ENCODE measurements at regions not wholly inside any gene's neighbourhood (a gene's known extent, or its start where the extent isn't known, plus 50 kb on each side); places are given as distances from the start of the nearest gene placed in this dataset.
"Not testable (repeated sequence)": the region's sequence is repeated elsewhere in the genome, so short reads cannot be mapped to it uniquely, and the experiment has no call there.

GRCh38 chr3:115284980-115285379 is 137.9 kb upstream of the ZBTB20 start:
- WGBS, 2 experiments (ENCODE audit: insufficient coverage in 2 of 2): 60% methylated on average over 1 of the region's 1 CpG; no CpG with 5 or more reads in 1 of the 2 experiments
- H3K27ac ChIP-seq (ENCODE audit: low read depth, low read length, severe bottlenecking): no peak overlapping the region

GRCh38 chr3:115286529-115287197 is 139.6 kb upstream of the ZBTB20 start:
- no peak overlapping the region for H3K4me3 ChIP-seq (ENCODE audit: extremely low read depth, insufficient read depth, low read length, poor library complexity, severe bottlenecking)
- no peak overlapping the region for H3K27ac ChIP-seq (ENCODE audit: low read depth, low read length, severe bottlenecking)
- no peaks in the 10 kb centered on the region for H3K36me3 ChIP-seq (ENCODE audit: control insufficient read depth, insufficient read depth, low read length)
- no peaks in the 10 kb centered on the region for H3K9me3 ChIP-seq (ENCODE audit: control insufficient read depth, low read length)
- H3K4me1 ChIP-seq (ENCODE audit: control insufficient read depth, insufficient read depth, low read length, poor library complexity, severe bottlenecking): no peaks in the 10 kb centered on the region
- WGBS, 2 experiments (ENCODE audit: insufficient coverage in 2 of 2): 74% methylated on average over 2 of the region's 2 CpGs; no CpG with 5 or more reads in 1 of the 2 experiments

More at GRCh38 chr3:115284980-115285379, 137.9 kb upstream of the ZBTB20 start:
- no peaks in the 10 kb centered on the region for H3K9me3 ChIP-seq (ENCODE audit: control insufficient read depth, low read length)
- no peaks in the 10 kb centered on the region for H3K4me1 ChIP-seq (ENCODE audit: control insufficient read depth, insufficient read depth, low read length, poor library complexity, severe bottlenecking)
- no peaks in the 10 kb centered on the region for H3K36me3 ChIP-seq (ENCODE audit: control insufficient read depth, insufficient read depth, low read length)
- no peak overlapping the region for H3K4me3 ChIP-seq (ENCODE audit: extremely low read depth, insufficient read depth, low read length, poor library complexity, severe bottlenecking)

GRCh38 chr3:115287198-115287597 is 140.1 kb upstream of the ZBTB20 start:
- Histone ChIP-seq H3K36me3 (ENCODE audit: control insufficient read depth, insufficient read depth, low read length) (no peaks in the 10 kb centered on the region), H3K4me1 (ENCODE audit: control insufficient read depth, insufficient read depth, low read length, poor library complexity, severe bottlenecking) (no peaks in the 10 kb centered on the region), H3K27ac (ENCODE audit: low read depth, low read length, severe bottlenecking) (no peak overlapping the region), H3K9me3 (ENCODE audit: control insufficient read depth, low read length) (no peaks in the 10 kb centered on the region), H3K4me3 (ENCODE audit: extremely low read depth, insufficient read depth, low read length, poor library complexity, severe bottlenecking) (no peak overlapping the region)
- WGBS, 2 experiments (ENCODE audit: insufficient coverage in 2 of 2): no CpG with 5 or more reads among the region's 2 CpGs

DNA sequence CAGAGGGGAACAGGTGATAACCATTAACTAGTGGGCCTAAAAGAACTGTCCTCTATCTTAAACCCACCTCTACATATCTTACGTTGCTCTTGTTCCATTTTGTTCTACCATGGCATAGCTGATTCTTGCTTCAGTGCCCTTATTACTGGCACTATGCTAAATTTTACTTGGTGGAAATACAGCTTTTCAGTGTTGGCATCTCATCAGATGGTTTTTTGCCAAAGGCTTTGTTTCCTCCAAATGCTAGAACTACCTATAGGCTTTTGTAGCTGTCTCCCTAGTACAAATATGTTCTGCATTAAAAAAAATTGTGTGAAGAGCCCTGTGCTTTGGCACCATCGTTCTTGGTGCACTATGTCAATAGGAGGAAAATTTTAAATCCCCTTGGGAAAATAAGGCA is 145.0 kb upstream of the ZBTB20 start:
- Histone ChIP-seq H3K36me3 (ENCODE audit: control insufficient read depth, insufficient read depth, low read length) (no peaks in the 10 kb centered on the region), H3K27ac (ENCODE audit: low read depth, low read length, severe bottlenecking) (no peak overlapping the region), H3K4me3 (ENCODE audit: extremely low read depth, insufficient read depth, low read length, poor library complexity, severe bottlenecking) (no peak overlapping the region), H3K4me1 (ENCODE audit: control insufficient read depth, insufficient read depth, low read length, poor library complexity, severe bottlenecking) (no peaks in the 10 kb centered on the region), H3K9me3 (ENCODE audit: control insufficient read depth, low read length) (no peaks in the 10 kb centered on the region)
- 96 to 100% methylated on average over 2 of the region's 2 CpGs for WGBS, 2 experiments (ENCODE audit: insufficient coverage in 2 of 2)

DNA sequence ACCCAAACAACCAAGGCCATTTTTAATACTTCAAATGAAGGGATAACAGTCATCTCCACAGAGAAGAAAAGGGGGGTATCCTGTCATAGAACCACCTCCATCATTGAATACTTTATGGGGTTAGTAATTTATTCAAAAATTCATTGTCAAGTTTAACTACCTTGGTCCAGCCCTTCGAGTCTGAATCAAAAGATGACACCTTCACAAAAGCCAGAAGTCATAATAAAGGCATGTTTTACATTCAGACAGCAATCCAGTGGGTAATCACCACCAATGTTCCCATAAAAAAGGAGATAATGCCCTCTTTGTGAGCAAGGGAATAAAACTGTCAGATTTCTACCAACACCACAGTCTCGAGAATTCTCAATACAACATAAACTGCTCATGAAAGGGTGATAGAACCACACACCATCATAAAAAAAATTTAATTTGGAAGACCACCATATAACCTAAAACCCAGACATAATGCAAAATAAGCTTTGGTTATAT is 145.6 kb upstream of the ZBTB20 start:
- WGBS, 2 experiments (ENCODE audit: insufficient coverage in 2 of 2): 83 to 100% methylated on average over 1 of the region's 2 CpGs
- Histone ChIP-seq H3K4me3 (ENCODE audit: extremely low read depth, insufficient read depth, low read length, poor library complexity, severe bottlenecking) (no peak overlapping the region), H3K27ac (ENCODE audit: low read depth, low read length, severe bottlenecking) (no peak overlapping the region), H3K36me3 (ENCODE audit: control insufficient read depth, insufficient read depth, low read length) (no peaks in the 10 kb centered on the region), H3K9me3 (ENCODE audit: control insufficient read depth, low read length) (no peaks in the 10 kb centered on the region), H3K4me1 (ENCODE audit: control insufficient read depth, insufficient read depth, low read length, poor library complexity, severe bottlenecking) (no peaks in the 10 kb centered on the region)

- no CpG with 5 or more reads among the region's 1 CpG for WGBS, 2 experiments (ENCODE audit: insufficient coverage in 2 of 2)
- H3K4me3 ChIP-seq (ENCODE audit: extremely low read depth, insufficient read depth, low read length, poor library complexity, severe bottlenecking): no peak overlapping the region
- H3K4me1 ChIP-seq (ENCODE audit: control insufficient read depth, insufficient read depth, low read length, poor library complexity, severe bottlenecking): no peaks in the 10 kb centered on the region
- no peak overlapping the region for H3K27ac ChIP-seq (ENCODE audit: low read depth, low read length, severe bottlenecking)
- H3K9me3 ChIP-seq (ENCODE audit: control insufficient read depth, low read length): no peaks in the 10 kb centered on the region
- H3K36me3 ChIP-seq (ENCODE audit: control insufficient read depth, insufficient read depth, low read length): no peaks in the 10 kb centered on the region
These were observed 146.2 kb upstream of the ZBTB20 start for GRCh38 chr3:115293321-115293720.

DNA sequence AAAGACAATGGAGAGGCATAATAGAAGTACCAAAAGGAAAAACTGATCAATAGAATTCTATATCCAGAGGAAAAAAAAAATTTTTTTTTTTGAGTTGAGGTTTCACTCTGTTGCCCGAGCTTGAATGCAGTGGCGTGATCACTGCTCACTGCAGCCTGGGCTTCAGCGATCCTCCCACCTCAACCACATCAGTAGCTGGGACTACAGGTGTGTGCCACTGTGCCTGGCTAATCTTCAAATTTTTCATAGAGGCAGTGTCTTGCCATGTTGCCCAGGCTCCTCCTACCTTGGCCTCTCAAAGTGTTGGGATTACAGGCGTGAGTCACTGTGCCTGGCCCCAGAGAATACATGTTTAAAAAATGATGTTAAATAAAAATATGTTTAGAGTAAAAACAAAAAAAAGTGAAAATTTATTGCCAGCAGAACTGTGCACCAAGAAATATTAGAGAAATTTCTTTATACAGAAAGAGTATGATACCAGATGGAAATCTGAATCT is 154.3 kb upstream of the ZBTB20 start:
- Histone ChIP-seq H3K27ac (ENCODE audit: low read depth, low read length, severe bottlenecking) (no peak overlapping the region), H3K4me1 (ENCODE audit: control insufficient read depth, insufficient read depth, low read length, poor library complexity, severe bottlenecking) (no peaks in the 10 kb centered on the region), H3K36me3 (ENCODE audit: control insufficient read depth, insufficient read depth, low read length) (no peaks in the 10 kb centered on the region), H3K9me3 (ENCODE audit: control insufficient read depth, low read length) (no peaks in the 10 kb centered on the region), H3K4me3 (ENCODE audit: extremely low read depth, insufficient read depth, low read length, poor library complexity, severe bottlenecking) (no peak overlapping the region)
- WGBS, 2 experiments (ENCODE audit: insufficient coverage in 2 of 2): 87 to 89% methylated on average over 3 of the region's 4 CpGs

DNA sequence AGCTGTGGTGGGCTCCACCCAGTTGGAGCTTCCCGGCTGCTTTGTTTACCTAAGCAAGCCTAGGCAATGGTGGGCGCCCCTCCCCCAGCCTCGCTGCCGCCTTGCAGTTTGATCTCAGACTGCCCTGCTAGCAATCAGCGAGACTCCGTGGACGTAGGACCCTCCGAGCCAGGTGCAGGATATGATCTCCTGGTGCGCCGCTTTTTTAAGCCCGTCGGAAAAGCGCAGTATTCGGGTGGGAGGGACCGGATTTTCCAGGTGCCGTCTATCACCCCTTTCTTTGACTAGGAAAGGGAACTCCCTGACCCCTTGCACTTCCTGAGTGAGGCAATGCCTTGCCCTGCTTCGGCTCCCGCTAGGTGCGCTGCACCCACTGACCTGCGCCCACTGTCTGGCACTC is 170.9 kb upstream of the ZBTB20 start:
- peaks cover 17% of the 10 kb centered on the region for H3K4me1 ChIP-seq (ENCODE audit: control insufficient read depth, insufficient read depth, low read length, poor library complexity, severe bottlenecking)
- not testable (repeated sequence) for H3K4me3 ChIP-seq (ENCODE audit: extremely low read depth, insufficient read depth, low read length, poor library complexity, severe bottlenecking); H3K9me3 ChIP-seq (ENCODE audit: control insufficient read depth, low read length); H3K27ac ChIP-seq (ENCODE audit: low read depth, low read length, severe bottlenecking); H3K36me3 ChIP-seq (ENCODE audit: control insufficient read depth, insufficient read depth, low read length)
- WGBS, 2 experiments (ENCODE audit: insufficient coverage in 2 of 2): 78 to 79% methylated on average over 13 to 18 of the region's 20 CpGs

DNA sequence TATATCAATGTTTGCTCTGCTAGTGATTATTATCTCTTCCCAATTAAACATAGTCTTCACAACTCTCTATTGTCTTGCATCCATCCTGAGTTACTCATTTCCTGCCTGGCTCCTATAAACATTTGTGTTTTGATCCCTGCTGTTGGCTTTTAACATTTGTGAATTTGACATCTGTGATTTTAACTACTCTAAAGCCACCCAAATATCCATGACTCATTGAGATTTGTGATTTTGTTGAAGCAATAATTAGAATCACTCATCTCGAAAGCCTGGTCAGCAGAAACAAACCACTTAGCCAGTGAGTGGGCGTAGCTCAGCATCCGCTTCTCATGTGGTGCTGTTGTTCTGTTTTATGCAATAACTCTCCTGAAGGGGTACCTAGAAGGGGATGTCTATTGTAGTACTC is 174.3 kb upstream of the ZBTB20 start:
- H3K36me3 ChIP-seq (ENCODE audit: control insufficient read depth, insufficient read depth, low read length): no peaks in the 10 kb centered on the region
- H3K9me3 ChIP-seq (ENCODE audit: control insufficient read depth, low read length): no peaks in the 10 kb centered on the region
- H3K4me3 ChIP-seq (ENCODE audit: extremely low read depth, insufficient read depth, low read length, poor library complexity, severe bottlenecking): no peak overlapping the region
- H3K4me1 ChIP-seq (ENCODE audit: control insufficient read depth, insufficient read depth, low read length, poor library complexity, severe bottlenecking): peaks cover 17% of the 10 kb centered on the region
- H3K27ac ChIP-seq (ENCODE audit: low read depth, low read length, severe bottlenecking): peak overlapping the region; percentile 4
- 67 to 82% methylated on average over 1 to 2 of the region's 3 CpGs for WGBS, 2 experiments (ENCODE audit: insufficient coverage in 2 of 2)

- Histone ChIP-seq H3K27ac (ENCODE audit: low read depth, low read length, severe bottlenecking) (no peak overlapping the region), H3K9me3 (ENCODE audit: control insufficient read depth, low read length) (no peaks in the 10 kb centered on the region), H3K36me3 (ENCODE audit: control insufficient read depth, insufficient read depth, low read length) (no peaks in the 10 kb centered on the region), H3K4me3 (ENCODE audit: extremely low read depth, insufficient read depth, low read length, poor library complexity, severe bottlenecking) (no peak overlapping the region), H3K4me1 (ENCODE audit: control insufficient read depth, insufficient read depth, low read length, poor library complexity, severe bottlenecking) (peaks cover 17% of the 10 kb centered on the region)
- WGBS, 2 experiments (ENCODE audit: insufficient coverage in 2 of 2): 100% methylated on average over 1 of the region's 3 CpGs; no CpG with 5 or more reads in 1 of the 2 experiments
These were observed 175.8 kb upstream of the ZBTB20 start for GRCh38 chr3:115322901-115323300.

DNA sequence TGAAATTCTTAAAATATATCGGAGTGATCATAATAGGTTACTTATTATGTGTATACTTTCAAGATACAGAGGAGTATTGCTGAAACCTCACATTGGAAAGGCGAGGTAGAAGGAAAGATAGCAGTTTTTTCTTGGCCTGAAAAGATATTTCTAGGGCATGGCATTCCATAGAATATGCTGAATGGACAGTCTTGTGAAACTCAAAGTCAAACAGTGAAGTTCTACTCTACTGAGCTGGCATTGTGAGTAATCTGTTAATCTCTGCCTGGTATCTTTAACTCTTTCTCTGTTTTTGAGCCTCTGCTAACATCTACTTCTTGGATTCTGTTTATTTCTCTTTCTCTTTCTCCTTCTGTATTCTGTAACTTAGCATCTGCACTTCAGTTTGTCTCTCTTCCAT is 176.3 kb upstream of the ZBTB20 start:
- Histone ChIP-seq H3K36me3 (ENCODE audit: control insufficient read depth, insufficient read depth, low read length) (no peaks in the 10 kb centered on the region), H3K4me3 (ENCODE audit: extremely low read depth, insufficient read depth, low read length, poor library complexity, severe bottlenecking) (no peak overlapping the region), H3K9me3 (ENCODE audit: control insufficient read depth, low read length) (no peaks in the 10 kb centered on the region), H3K27ac (ENCODE audit: low read depth, low read length, severe bottlenecking) (no peak overlapping the region), H3K4me1 (ENCODE audit: control insufficient read depth, insufficient read depth, low read length, poor library complexity, severe bottlenecking) (peaks cover 17% of the 10 kb centered on the region)
- 100% methylated on average over 1 of the region's 2 CpGs for WGBS, 2 experiments (ENCODE audit: insufficient coverage in 2 of 2)
